GM23338 (cell line): ENCODE measurements at regions not wholly inside any gene's neighbourhood (a gene's known extent, or its start where the extent isn't known, plus 50 kb on each side); places are given as distances from the start of the nearest gene placed in this dataset.

Source experiments
- EZH2 ChIP-seq: fragments of 200-600 bp; sonication (generic); IDR thresholded peaks from one replicate; pipeline ENCODE4 v1.8.0; 2017; ENCODE audit warnings: antibody characterized with exemption, mild to moderate bottlenecking, low read depth; ENCODE audit not compliant: unreplicated experiment
- POLR2AphosphoS5 ChIP-seq: IDR thresholded peaks from 2 replicates; pipeline ENCODE4 v1.6.1; 2016; ENCODE audit warnings: antibody characterized with exemption, low read depth
- ZNF114 ChIP-seq: fragments of 250-450 bp; sonication (Bioruptor Pico); IDR thresholded peaks from 2 replicates; pipeline ENCODE4 v1.5.0; 2020; ENCODE audit warnings: mild to moderate bottlenecking, moderate library complexity
- TF ChIP-seq, protein P1 (sequence below), 2 experiments: fragments of 200-600 bp in 1 of 2; sonication (generic) in 1 of 2; conservative IDR thresholded peaks; 2 replicates each; pipeline versions ENCODE4 v1.5.1 to v1.6.1; 2016 to 2017; ENCODE audit warnings: antibody characterized with exemption in 2 of 2, low read depth in 2 of 2, mild to moderate bottlenecking in 2 of 2, moderate library complexity in 1 of 2

DNA sequence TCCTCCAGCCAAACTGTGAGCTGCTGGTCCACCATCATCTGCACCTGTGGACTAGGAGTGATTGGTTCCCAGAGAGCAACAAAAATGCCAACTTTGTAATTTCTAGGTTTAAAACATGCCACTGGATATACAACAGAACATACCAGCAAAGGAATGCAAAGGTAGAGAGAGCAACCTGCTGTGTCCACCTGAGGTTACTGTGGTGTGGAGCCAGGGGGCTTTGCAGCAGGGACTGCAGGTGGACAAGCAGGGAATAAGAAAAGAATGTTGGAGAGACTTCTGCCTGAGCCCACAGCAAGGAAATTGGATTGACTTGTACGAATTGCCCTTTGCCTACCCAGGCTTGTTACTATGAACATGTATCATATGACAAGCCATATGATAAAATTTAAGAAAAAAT is 345.2 kb upstream of the SPHKAP start:
- TF ChIP-seq, protein P1, sequence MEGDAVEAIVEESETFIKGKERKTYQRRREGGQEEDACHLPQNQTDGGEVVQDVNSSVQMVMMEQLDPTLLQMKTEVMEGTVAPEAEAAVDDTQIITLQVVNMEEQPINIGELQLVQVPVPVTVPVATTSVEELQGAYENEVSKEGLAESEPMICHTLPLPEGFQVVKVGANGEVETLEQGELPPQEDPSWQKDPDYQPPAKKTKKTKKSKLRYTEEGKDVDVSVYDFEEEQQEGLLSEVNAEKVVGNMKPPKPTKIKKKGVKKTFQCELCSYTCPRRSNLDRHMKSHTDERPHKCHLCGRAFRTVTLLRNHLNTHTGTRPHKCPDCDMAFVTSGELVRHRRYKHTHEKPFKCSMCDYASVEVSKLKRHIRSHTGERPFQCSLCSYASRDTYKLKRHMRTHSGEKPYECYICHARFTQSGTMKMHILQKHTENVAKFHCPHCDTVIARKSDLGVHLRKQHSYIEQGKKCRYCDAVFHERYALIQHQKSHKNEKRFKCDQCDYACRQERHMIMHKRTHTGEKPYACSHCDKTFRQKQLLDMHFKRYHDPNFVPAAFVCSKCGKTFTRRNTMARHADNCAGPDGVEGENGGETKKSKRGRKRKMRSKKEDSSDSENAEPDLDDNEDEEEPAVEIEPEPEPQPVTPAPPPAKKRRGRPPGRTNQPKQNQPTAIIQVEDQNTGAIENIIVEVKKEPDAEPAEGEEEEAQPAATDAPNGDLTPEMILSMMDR (conservative IDR thresholded peaks at IDR 0.05; ENCODE audit: low read depth in 2 of 2), result no peak
- no peak for TF ChIP-seq EZH2
- no peak for TF ChIP-seq POLR2AphosphoS5
- TF ChIP-seq ZNF114 (CRISPR knock-in tag), result no peak
